Thyroid gland (tissue), 4 donors: ENCODE measurements at regions not wholly inside any gene's neighbourhood (a gene's known extent, or its start where the extent isn't known, plus 50 kb on each side); places are given as distances from the start of the nearest gene placed in this dataset.
"Not testable (repeated sequence)": the region's sequence is repeated elsewhere in the genome, so short reads cannot be mapped to it uniquely, and the experiment has no call there.

ENCODE experiments used
- POLR2A ChIP-seq, 2 donors: fragments of 450-650 bp; IDR thresholded peaks; one replicate each; pipeline ENCODE4 v1.6.1; 2017; ENCODE audit warnings: antibody characterized with exemption in 2 of 2, mild to moderate bottlenecking in 2 of 2, moderate library complexity in 1 of 2
- TF ChIP-seq, protein P1 (sequence below), 6 experiments: fragments of 200-600 bp in 3 of 6; fragments of 450-650 bp in 3 of 6; sonication (generic) in 3 of 6; IDR thresholded peaks; one replicate each; pipeline ENCODE4 v1.5.1; 2016 to 2019; ENCODE audit warnings: antibody characterized with exemption in 6 of 6, mild to moderate bottlenecking in 2 of 6, inconsistent platforms in 1 of 6, moderate library complexity in 1 of 6

DNA sequence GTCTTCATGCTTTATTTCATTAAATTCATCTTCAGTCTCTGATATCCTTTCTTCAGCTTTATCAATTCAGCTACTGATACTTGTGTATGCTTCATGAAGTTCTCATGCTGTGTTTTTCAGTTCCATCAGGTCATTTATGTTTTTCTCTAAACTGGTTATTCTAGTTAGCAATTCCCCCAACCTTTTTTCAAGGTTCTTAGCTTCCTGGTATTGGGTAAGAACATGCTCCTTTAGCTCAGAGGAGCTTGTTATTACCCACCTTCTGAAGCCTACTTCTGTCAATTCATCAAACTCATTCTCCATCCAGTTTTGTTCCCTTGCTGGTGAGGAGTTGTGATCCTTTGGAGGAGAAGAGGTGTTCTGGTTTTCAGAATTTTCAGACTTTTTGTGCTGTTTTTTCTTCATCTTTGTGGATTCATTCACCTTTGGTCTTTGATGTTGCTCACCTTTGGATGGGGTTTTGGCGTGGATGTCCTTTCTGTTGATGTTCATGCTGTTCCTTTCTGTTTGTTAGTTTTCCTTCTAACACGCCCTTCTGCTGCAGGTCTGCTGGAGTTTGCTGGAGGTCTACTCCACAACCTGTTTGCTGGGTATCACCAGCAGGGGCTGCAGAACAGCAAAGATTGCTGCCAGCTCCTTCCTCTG lies 69.9 kb upstream of the PCSK5 start:
- TF ChIP-seq, protein P1, sequence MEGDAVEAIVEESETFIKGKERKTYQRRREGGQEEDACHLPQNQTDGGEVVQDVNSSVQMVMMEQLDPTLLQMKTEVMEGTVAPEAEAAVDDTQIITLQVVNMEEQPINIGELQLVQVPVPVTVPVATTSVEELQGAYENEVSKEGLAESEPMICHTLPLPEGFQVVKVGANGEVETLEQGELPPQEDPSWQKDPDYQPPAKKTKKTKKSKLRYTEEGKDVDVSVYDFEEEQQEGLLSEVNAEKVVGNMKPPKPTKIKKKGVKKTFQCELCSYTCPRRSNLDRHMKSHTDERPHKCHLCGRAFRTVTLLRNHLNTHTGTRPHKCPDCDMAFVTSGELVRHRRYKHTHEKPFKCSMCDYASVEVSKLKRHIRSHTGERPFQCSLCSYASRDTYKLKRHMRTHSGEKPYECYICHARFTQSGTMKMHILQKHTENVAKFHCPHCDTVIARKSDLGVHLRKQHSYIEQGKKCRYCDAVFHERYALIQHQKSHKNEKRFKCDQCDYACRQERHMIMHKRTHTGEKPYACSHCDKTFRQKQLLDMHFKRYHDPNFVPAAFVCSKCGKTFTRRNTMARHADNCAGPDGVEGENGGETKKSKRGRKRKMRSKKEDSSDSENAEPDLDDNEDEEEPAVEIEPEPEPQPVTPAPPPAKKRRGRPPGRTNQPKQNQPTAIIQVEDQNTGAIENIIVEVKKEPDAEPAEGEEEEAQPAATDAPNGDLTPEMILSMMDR (IDR thresholded peaks at IDR 0.05), result not testable (repeated sequence)
- TF ChIP-seq POLR2A (IDR thresholded peaks at IDR 0.05), result not testable (repeated sequence)
